Right lobe of liver (tissue), 4 donors: ENCODE measurements at regions not wholly inside any gene's neighbourhood (a gene's known extent, or its start where the extent isn't known, plus 50 kb on each side); places are given as distances from the start of the nearest gene placed in this dataset.

Source experiments
- CTCF ChIP-seq, 4 donors: fragments of 200-600 bp in 3 of 4; fragments of 450-650 bp in 1 of 4; IDR thresholded peaks; one replicate each; pipeline versions ENCODE4 v1.5.1 to v1.8.0; 2016 to 2022; ENCODE audit warnings: antibody characterized with exemption in 4 of 4, mild to moderate bottlenecking in 2 of 4
- POLR2A ChIP-seq: fragments of 450-650 bp; IDR thresholded peaks from one replicate; pipeline ENCODE4 v1.6.1; 2017; ENCODE audit warnings: antibody characterized with exemption, mild to moderate bottlenecking
- donor health status: DM: no; HTN: no; CAD: no.
- donor health status: DM: no; HTN: no; CAD: no.
- donor health status: DM: no; HTN: yes; CAD: no.

- TF ChIP-seq CTCF (IDR thresholded peaks at IDR 0.05), result no peak
- no peak for TF ChIP-seq POLR2A
Measured at GRCh38 chr9:13627502-13627901, 348.0 kb upstream of the MPDZ start.
